Liver (tissue), 3 donors: ENCODE measurements at regions not wholly inside any gene's neighbourhood (a gene's known extent, or its start where the extent isn't known, plus 50 kb on each side); places are given as distances from the start of the nearest gene placed in this dataset.

Source experiments
- FOXA1 ChIP-seq: IDR thresholded peaks from 2 replicates; pipeline ENCODE4 v1.6.1; 2016; ENCODE audit warnings: antibody characterized with exemption
- FOXA2 ChIP-seq: IDR thresholded peaks from 2 replicates; pipeline ENCODE4 v1.6.1; 2016; ENCODE audit warnings: antibody characterized with exemption
- TAF1 ChIP-seq: conservative IDR thresholded peaks from 2 replicates; pipeline ENCODE4 v1.6.1; 2016; ENCODE audit warnings: antibody characterized with exemption, mild to moderate bottlenecking
- TF ChIP-seq, protein P1 (sequence below): IDR thresholded peaks from 2 replicates; pipeline ENCODE4 v1.6.1; 2016; ENCODE audit warnings: antibody characterized with exemption
- TF ChIP-seq, protein P2 (sequence below): fragments of 150-350 bp; IDR thresholded peaks from 2 replicates; pipeline ENCODE4 v1.5.1; 2017; ENCODE audit warnings: improper control_type of control experiment, low read depth, low read length; ENCODE audit not compliant: missing input control
- donor health status: healthy.
- donor health status: healthy.

DNA sequence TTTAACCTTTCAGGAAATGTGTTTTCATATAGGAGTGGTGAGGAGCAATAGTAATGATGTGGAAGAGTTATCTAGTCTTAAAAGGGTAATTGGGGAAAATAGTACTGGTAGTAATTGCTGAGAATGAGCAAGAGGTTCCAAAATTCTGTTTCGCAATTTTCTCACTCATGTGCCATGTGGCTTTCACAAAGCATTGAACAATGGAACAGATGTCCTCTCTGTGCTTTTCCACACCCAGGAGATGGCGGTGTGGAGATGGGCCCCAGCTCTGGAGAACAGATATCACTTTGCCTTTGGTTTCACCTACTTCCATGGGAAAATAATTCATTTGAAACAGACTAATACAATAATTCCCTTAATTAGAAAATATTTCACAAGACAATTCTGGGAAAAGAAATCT, 170.0 kb upstream of the SLC10A2 start:
- TF ChIP-seq, protein P1, sequence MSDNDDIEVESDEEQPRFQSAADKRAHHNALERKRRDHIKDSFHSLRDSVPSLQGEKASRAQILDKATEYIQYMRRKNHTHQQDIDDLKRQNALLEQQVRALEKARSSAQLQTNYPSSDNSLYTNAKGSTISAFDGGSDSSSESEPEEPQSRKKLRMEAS = no peak
- TF ChIP-seq, protein P2, sequence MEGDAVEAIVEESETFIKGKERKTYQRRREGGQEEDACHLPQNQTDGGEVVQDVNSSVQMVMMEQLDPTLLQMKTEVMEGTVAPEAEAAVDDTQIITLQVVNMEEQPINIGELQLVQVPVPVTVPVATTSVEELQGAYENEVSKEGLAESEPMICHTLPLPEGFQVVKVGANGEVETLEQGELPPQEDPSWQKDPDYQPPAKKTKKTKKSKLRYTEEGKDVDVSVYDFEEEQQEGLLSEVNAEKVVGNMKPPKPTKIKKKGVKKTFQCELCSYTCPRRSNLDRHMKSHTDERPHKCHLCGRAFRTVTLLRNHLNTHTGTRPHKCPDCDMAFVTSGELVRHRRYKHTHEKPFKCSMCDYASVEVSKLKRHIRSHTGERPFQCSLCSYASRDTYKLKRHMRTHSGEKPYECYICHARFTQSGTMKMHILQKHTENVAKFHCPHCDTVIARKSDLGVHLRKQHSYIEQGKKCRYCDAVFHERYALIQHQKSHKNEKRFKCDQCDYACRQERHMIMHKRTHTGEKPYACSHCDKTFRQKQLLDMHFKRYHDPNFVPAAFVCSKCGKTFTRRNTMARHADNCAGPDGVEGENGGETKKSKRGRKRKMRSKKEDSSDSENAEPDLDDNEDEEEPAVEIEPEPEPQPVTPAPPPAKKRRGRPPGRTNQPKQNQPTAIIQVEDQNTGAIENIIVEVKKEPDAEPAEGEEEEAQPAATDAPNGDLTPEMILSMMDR = no peak
- TF ChIP-seq FOXA2 = no peak
- TF ChIP-seq FOXA1 = no peak
- TF ChIP-seq TAF1 = no peak
